HCT116 (cell line): ENCODE measurements at regions not wholly inside any gene's neighbourhood (a gene's known extent, or its start where the extent isn't known, plus 50 kb on each side); places are given as distances from the start of the nearest gene placed in this dataset.

Experiments
- ATF3 ChIP-seq: IDR thresholded peaks from 2 replicates; pipeline ENCODE4 v1.6.1; 2012
- CTCF ChIP-seq, 3 experiments: fragments of 200-600 bp in 1 of 3; sonication (generic) in 1 of 3; IDR thresholded peaks in 2 of 3; conservative IDR thresholded peaks in 1 of 3; 2 replicates each; pipeline ENCODE4 v1.5.1; 2012 to 2017; ENCODE audit warnings: low read depth in 2 of 3, low read length in 2 of 3, antibody characterized with exemption in 1 of 3, borderline replicate concordance in 1 of 3, control low read depth in 1 of 3, mild to moderate bottlenecking in 1 of 3, mixed read lengths in 1 of 3, mixed run types in 1 of 3, moderate library complexity in 1 of 3; ENCODE audit not compliant: insufficient read depth in 1 of 3
- MAX ChIP-seq: IDR thresholded peaks from 2 replicates; pipeline ENCODE4 v1.6.1; 2012
- POLR2A ChIP-seq: IDR thresholded peaks from 2 replicates; pipeline ENCODE4 v1.7.0; 2011; ENCODE audit warnings: borderline replicate concordance; ENCODE audit not compliant: insufficient read depth, insufficient read length; ENCODE audit errors: extremely low read depth
- POLR2AphosphoS5 ChIP-seq: IDR thresholded peaks from 2 replicates; pipeline ENCODE4 v1.6.1; 2011; ENCODE audit warnings: mild to moderate bottlenecking, low read depth, low read length, moderate library complexity

- TF ChIP-seq POLR2AphosphoS5 (no peak), POLR2A (no peak), CTCF (IDR thresholded peaks at IDR 0.05 in 2 of 3, conservative IDR thresholded peaks at IDR 0.05 in 1 of 3; ENCODE audit: borderline replicate concordance in 1 of 3, insufficient read depth in 1 of 3, low read depth in 2 of 3, low read length in 2 of 3) (no peak), ATF3 (no peak), MAX (no peak)
Measured at GRCh38 chr17:72060084-72060483, 60.7 kb upstream of the SOX9 start.
